Progenitor cell of endocrine pancreas (in vitro differentiated cells): ENCODE measurements at regions not wholly inside any gene's neighbourhood (a gene's known extent, or its start where the extent isn't known, plus 50 kb on each side); places are given as distances from the start of the nearest gene placed in this dataset.

Source experiments
- DNase-seq: peaks from one replicate; pipeline ENCODE4 v3.0.0; 2021; ENCODE audit warnings: low spot score; ENCODE audit not compliant: unreplicated experiment
- H3K27ac Mint-ChIP-seq: 2 replicates; pipeline ENCODE4 v1.8.0; 2021; ENCODE audit warnings: mild to moderate bottlenecking, moderate library complexity, mixed read lengths
- H3K27me3 Mint-ChIP-seq: 2 replicates; pipeline ENCODE4 v1.8.0; 2021; ENCODE audit warnings: mixed read lengths
- H3K36me3 Mint-ChIP-seq: 2 replicates; pipeline ENCODE4 v1.8.0; 2022; ENCODE audit warnings: mixed read lengths; ENCODE audit not compliant: insufficient read depth
- H3K4me1 Mint-ChIP-seq: 2 replicates; pipeline ENCODE4 v1.8.0; 2021; ENCODE audit warnings: low read depth, mixed read lengths
- H3K4me3 Mint-ChIP-seq: 2 replicates; pipeline ENCODE4 v1.8.0; 2021; ENCODE audit warnings: low read depth, mild to moderate bottlenecking, moderate library complexity, mixed read lengths
- H3K9me3 Mint-ChIP-seq: 2 replicates; pipeline ENCODE4 v1.8.0; 2021; ENCODE audit warnings: low read depth, mixed read lengths
- TF ChIP-seq, protein P1 (sequence below): fragments of 200-600 bp; sonication (generic); IDR thresholded peaks from one replicate; pipeline ENCODE4 v1.5.0; 2021; ENCODE audit warnings: antibody characterized with exemption, mild to moderate bottlenecking; ENCODE audit not compliant: unreplicated experiment

DNA sequence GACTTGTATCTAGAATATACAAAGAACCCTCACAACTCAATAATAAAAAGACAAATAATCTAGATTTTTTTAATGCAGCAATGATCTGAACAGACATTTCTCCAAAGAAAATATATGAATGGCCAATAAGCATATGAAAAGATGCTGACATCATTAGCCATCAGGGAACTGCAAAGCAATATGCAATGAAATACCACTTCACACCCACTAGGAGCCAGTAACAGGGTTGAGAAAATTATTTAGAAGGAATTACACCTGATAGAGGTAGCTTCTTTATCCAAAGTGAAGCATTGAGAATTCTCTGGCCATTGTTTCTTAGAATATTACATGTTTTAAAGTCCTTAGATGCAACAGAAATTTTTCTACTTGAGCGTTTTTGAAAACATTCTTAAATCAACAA, 316.9 kb downstream of the KCNN2 start:
- Mint-ChIP-seq H3K27ac (no peak overlapping the region), H3K4me3 (no peak overlapping the region), H3K9me3 (no peaks in the 10 kb centered on the region), H3K27me3 (no peaks in the 10 kb centered on the region), H3K4me1 (no peaks in the 10 kb centered on the region), H3K36me3 (no peaks in the 10 kb centered on the region)
- TF ChIP-seq, protein P1, sequence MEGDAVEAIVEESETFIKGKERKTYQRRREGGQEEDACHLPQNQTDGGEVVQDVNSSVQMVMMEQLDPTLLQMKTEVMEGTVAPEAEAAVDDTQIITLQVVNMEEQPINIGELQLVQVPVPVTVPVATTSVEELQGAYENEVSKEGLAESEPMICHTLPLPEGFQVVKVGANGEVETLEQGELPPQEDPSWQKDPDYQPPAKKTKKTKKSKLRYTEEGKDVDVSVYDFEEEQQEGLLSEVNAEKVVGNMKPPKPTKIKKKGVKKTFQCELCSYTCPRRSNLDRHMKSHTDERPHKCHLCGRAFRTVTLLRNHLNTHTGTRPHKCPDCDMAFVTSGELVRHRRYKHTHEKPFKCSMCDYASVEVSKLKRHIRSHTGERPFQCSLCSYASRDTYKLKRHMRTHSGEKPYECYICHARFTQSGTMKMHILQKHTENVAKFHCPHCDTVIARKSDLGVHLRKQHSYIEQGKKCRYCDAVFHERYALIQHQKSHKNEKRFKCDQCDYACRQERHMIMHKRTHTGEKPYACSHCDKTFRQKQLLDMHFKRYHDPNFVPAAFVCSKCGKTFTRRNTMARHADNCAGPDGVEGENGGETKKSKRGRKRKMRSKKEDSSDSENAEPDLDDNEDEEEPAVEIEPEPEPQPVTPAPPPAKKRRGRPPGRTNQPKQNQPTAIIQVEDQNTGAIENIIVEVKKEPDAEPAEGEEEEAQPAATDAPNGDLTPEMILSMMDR: peak; percentile 8
- DNase-seq: no peak

DNA sequence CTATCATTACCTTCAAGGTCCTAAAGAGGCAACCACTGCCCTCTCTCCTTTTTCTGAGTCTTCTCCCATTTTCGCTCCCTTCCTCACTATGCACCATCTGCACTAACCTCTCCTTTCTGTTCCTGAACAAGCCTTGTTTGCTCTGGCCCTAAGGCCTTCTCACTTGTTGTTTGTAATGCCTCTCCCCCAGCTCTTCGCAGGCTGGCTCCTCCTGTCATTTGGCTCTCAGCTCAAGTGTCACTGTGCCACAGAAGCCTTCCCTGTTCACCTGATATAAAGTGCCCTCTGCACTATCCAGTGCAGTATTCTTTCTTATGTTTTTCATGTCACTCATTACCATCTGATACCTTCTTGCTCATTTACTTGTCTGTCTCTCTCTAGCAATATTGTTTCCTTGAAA, 303.7 kb downstream of the KCNN2 start:
- no peak for DNase-seq
- no peaks in the 10 kb centered on the region for H3K36me3 Mint-ChIP-seq
- TF ChIP-seq, protein P1: no peak
- H3K27me3 Mint-ChIP-seq: no peaks in the 10 kb centered on the region
- peaks cover under 1% of the 10 kb centered on the region for H3K9me3 Mint-ChIP-seq
- peaks cover 5% of the 10 kb centered on the region for H3K4me1 Mint-ChIP-seq
- H3K4me3 Mint-ChIP-seq: no peak overlapping the region
- no peak overlapping the region for H3K27ac Mint-ChIP-seq

DNA sequence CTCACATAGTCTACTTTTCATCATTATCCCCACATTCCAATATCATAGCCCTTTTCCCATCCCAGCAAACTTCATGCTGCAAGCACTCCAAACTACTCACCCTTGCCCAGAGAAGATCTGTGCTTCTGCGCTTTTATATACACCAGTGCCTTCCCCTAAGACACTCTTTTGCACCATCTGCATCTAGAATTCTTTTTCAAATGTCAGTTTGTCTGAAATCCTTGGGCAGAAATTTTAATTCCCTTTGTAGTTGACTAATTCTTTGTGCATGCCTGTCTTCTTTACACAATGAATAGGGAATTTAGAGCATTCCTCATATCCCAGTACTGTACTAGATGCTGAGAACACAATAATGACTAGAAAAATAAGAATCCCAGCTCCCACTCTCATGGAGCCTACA, 298.9 kb downstream of the KCNN2 start:
- H3K4me3 Mint-ChIP-seq: no peak overlapping the region
- no peak overlapping the region for H3K27ac Mint-ChIP-seq
- no peaks in the 10 kb centered on the region for H3K27me3 Mint-ChIP-seq
- no peaks in the 10 kb centered on the region for H3K9me3 Mint-ChIP-seq
- no peaks in the 10 kb centered on the region for H3K36me3 Mint-ChIP-seq
- peaks cover 8% of the 10 kb centered on the region for H3K4me1 Mint-ChIP-seq
- TF ChIP-seq, protein P1: no peak
- DNase-seq: no peak

DNA sequence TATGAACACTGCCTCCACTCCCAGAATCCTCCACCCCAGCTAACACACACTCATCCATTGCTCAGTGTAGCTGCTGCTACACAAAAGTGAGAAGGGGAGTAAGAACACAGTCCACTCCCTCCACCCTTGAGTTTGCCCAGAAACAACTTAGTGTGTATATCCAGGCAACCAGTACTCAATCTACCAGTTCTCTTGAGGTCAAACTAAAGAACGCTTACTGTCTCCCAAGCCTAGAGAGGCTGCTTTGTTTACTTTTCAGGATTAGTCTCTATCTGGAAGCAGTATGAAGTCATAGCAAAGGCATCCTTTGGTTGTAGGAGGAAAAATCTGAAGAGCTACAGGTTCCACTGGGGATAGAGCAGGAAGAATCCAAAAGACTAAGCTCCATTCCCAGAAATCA, 296.3 kb downstream of the KCNN2 start:
- Mint-ChIP-seq H3K4me3 (no peak overlapping the region), H3K9me3 (no peaks in the 10 kb centered on the region), H3K36me3 (no peaks in the 10 kb centered on the region), H3K27ac (no peak overlapping the region), H3K27me3 (no peaks in the 10 kb centered on the region), H3K4me1 (peaks cover 5% of the 10 kb centered on the region)
- no peak for DNase-seq
- TF ChIP-seq, protein P1: no peak

DNA sequence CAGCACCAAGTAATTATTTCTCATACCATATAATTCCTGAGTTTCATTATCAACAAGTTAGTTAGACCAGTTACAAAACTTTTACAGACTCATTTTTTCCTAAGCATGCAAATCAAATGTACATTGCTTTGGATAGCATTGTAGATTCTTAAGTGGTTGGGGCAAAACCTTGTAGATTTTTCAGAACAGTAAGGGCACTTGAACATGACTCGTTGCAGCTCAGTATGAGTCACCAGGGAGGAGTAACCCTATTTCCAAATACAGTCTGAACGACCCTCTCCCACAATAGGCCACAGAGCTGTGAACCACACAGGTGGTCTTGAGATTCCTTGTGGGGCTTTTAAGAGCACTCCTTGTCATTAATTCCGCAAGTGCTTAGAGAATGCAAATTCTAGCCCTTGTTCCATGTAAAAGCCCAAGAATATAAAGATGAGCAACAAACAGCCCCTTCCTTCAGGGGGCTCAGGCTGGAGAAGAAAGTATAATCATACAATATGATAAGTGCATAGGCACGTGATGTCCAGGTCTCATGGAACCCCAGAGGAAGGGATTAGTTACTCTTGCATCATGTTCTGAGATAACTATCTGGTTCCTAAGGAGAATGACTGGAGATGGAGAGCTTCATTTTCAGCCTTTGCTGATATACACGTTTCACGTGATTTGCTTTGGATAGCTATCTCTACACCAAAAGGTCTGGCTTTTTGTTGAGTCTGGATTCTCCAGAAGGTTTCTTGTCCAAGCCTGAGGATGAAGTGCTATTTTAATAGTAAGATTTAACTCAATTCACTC, 295.7 kb downstream of the KCNN2 start:
- Mint-ChIP-seq H3K36me3 (no peaks in the 10 kb centered on the region), H3K4me3 (no peak overlapping the region), H3K4me1 (peaks cover 5% of the 10 kb centered on the region), H3K27me3 (no peaks in the 10 kb centered on the region), H3K27ac (no peak overlapping the region), H3K9me3 (no peaks in the 10 kb centered on the region)
- TF ChIP-seq, protein P1: no peak
- no peak for DNase-seq
